PC-9 (cell line): ENCODE measurements at regions not wholly inside any gene's neighbourhood (a gene's known extent, or its start where the extent isn't known, plus 50 kb on each side); places are given as distances from the start of the nearest gene placed in this dataset.

Experiments
- BruUV-seq: library from RNA; stranded (reverse); fragments of 400-500 nt; replicated peaks from 2 replicates; lab custom pipeline; 2021; lab: Mats Ljungman, UMichigan
- CTCF ChIA-PET: fragments of 300-600 bp; sonication (Branson Sonifier 250); formaldehyde crosslinking; loops from one replicate; lab custom pipeline; 2022; ENCODE audit warnings: antibody characterized with exemption; lab: Charles Lee
- POLR2A ChIA-PET: fragments of 300-600 bp; sonication (Branson Sonifier 250); formaldehyde crosslinking; loops from one replicate; lab custom pipeline; 2022; ENCODE audit warnings: antibody characterized with exemption; ENCODE audit not compliant: unreplicated experiment; lab: Charles Lee
- DNase-seq, 2 experiments: peaks; one replicate each; pipeline versions ENCODE4 v3.0.0 to v3.0.0-alpha.2; 2015 to 2022; ENCODE audit warnings: mixed read lengths in 1 of 2
- H2AFZ ChIP-seq: fragments of 200-600 bp; sonication (generic); 2 replicates; pipeline ENCODE4 v1.8.1; 2017; ENCODE audit warnings: antibody characterized with exemption
- H3F3A ChIP-seq: fragments of 200-600 bp; sonication (generic); 2 replicates; pipeline ENCODE4 v1.8.1; 2017; ENCODE audit warnings: antibody characterized with exemption, mild to moderate bottlenecking, low read depth; ENCODE audit not compliant: insufficient read depth
- H3K27ac ChIP-seq: fragments of 200-600 bp; sonication (generic); 2 replicates; pipeline ENCODE4 v1.6.1; 2016; ENCODE audit warnings: mixed run types
- H3K27me3 ChIP-seq: fragments of 200-600 bp; sonication (generic); 2 replicates; pipeline ENCODE4 v1.6.1; 2016; ENCODE audit warnings: low read depth, mixed run types; ENCODE audit not compliant: insufficient read depth
- H3K36me3 ChIP-seq: fragments of 200-600 bp; sonication (generic); 2 replicates; pipeline ENCODE4 v1.6.1; 2016; ENCODE audit warnings: low read depth, mixed run types
- H3K4me1 ChIP-seq: fragments of 200-600 bp; sonication (generic); replicated peaks from 2 replicates; pipeline ENCODE4 v1.6.1; 2016; ENCODE audit warnings: mixed run types; ENCODE audit not compliant: insufficient read depth
- H3K4me2 ChIP-seq: fragments of 200-600 bp; sonication (generic); 2 replicates; pipeline ENCODE4 v1.6.1; 2017; ENCODE audit warnings: mixed run types
- H3K4me3 ChIP-seq: fragments of 200-600 bp; sonication (generic); 2 replicates; pipeline ENCODE4 v1.6.1; 2016; ENCODE audit warnings: mixed run types
- H3K79me2 ChIP-seq: fragments of 200-600 bp; sonication (generic); 2 replicates; pipeline ENCODE4 v1.6.1; 2017; ENCODE audit warnings: low read depth, mixed run types
- H3K9me2 ChIP-seq: fragments of 200-600 bp; sonication (generic); 2 replicates; pipeline ENCODE4 v1.8.1; 2017; ENCODE audit warnings: mild to moderate bottlenecking; ENCODE audit not compliant: insufficient read depth
- H3K9me3 ChIP-seq: fragments of 200-600 bp; sonication (generic); 2 replicates; pipeline ENCODE4 v1.8.1; 2016; ENCODE audit warnings: low read depth; ENCODE audit not compliant: insufficient read depth
- H4K20me1 ChIP-seq: fragments of 200-600 bp; sonication (generic); 2 replicates; pipeline ENCODE4 v1.8.1; 2017; ENCODE audit not compliant: insufficient read depth
- EZH2 ChIP-seq: fragments of 200-600 bp; sonication (generic); IDR thresholded peaks from 2 replicates; pipeline ENCODE4 v1.8.0; 2017; ENCODE audit warnings: antibody characterized with exemption, low read depth
- intact Hi-C: fragments of 100-400 bp; cut with micrococcal nuclease; formaldehyde crosslinking; loops from one replicate; pipeline ENCODE4 v1.10.0; 2022; ENCODE audit not compliant: unreplicated experiment
- TF ChIP-seq, protein P1 (sequence below): fragments of 200-600 bp; sonication (generic); conservative IDR thresholded peaks from 2 replicates; pipeline ENCODE4 v1.6.1; 2017; ENCODE audit warnings: mixed run types, antibody characterized with exemption, mild to moderate bottlenecking, moderate library complexity

- intact Hi-C loops = no loop called here
- no peak overlapping the region for H3K4me2 ChIP-seq
- CTCF ChIA-PET = no interaction called here
- no peaks in the 10 kb centered on the region for H4K20me1 ChIP-seq
- no TSS peak for BruUV-seq
- H3K79me2 ChIP-seq = no peaks in the 10 kb centered on the region
- 0 out of 2 replicates have a peak, but pooled peaks cover 3% of the 10 kb centered on the region for H3K9me3 ChIP-seq
- no peaks in the 10 kb centered on the region for H3K4me1 ChIP-seq
- TF ChIP-seq EZH2 = no peak
- TF ChIP-seq, protein P1, sequence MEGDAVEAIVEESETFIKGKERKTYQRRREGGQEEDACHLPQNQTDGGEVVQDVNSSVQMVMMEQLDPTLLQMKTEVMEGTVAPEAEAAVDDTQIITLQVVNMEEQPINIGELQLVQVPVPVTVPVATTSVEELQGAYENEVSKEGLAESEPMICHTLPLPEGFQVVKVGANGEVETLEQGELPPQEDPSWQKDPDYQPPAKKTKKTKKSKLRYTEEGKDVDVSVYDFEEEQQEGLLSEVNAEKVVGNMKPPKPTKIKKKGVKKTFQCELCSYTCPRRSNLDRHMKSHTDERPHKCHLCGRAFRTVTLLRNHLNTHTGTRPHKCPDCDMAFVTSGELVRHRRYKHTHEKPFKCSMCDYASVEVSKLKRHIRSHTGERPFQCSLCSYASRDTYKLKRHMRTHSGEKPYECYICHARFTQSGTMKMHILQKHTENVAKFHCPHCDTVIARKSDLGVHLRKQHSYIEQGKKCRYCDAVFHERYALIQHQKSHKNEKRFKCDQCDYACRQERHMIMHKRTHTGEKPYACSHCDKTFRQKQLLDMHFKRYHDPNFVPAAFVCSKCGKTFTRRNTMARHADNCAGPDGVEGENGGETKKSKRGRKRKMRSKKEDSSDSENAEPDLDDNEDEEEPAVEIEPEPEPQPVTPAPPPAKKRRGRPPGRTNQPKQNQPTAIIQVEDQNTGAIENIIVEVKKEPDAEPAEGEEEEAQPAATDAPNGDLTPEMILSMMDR = no peak
- no peaks in the 10 kb centered on the region for H3F3A ChIP-seq
- H3K27ac ChIP-seq = no peak overlapping the region
- DNase-seq = no peak
- peaks cover 13% of the 10 kb centered on the region; the same call in 1 of the 2 replicates for H3K27me3 ChIP-seq
- H3K9me2 ChIP-seq = no peaks in the 10 kb centered on the region
- no peak overlapping the region for H3K4me3 ChIP-seq
- POLR2A ChIA-PET = no interaction called here
- H3K36me3 ChIP-seq = no peaks in the 10 kb centered on the region
- H2AFZ ChIP-seq = no peak overlapping the region
These were observed 461.2 kb downstream of the NTRK2 start for GRCh38 chr9:85130764-85131163.

DNA sequence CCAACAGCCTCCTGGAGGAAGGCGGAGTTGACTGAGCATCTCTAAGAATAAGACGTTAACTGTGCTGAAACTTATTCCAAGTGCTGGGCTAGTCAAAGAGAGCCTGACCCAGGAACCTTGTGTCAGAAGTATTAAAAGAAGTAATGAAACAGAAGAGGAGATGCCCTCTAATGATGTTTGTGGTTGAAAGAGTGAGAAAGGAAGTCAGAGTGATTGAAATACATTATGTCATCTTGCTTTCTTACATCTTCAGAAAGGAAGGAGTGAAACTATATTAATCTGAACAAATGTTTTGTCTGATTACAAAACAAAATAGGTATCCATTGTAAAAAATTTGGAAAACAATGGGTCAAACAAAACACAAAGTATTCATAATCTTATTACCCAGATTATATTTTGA is 460.7 kb downstream of the NTRK2 start:
- Histone ChIP-seq H3K4me3 (no peak overlapping the region), H3K4me2 (no peak overlapping the region), H3F3A (no peaks in the 10 kb centered on the region), H3K9me2 (no peaks in the 10 kb centered on the region), H3K79me2 (no peaks in the 10 kb centered on the region), H3K27ac (no peak overlapping the region), H4K20me1 (no peaks in the 10 kb centered on the region), H3K27me3 (peaks cover 14% of the 10 kb centered on the region; the same call in 1 of the 2 replicates), H3K9me3 (0 out of 2 replicates have a peak, but pooled peaks cover 3% of the 10 kb centered on the region), H3K4me1 (no peaks in the 10 kb centered on the region), H3K36me3 (no peaks in the 10 kb centered on the region), H2AFZ (no peak overlapping the region)
- BruUV-seq = no TSS peak
- no peak for DNase-seq
- ChIA-PET POLR2A (no interaction called here), CTCF (no interaction called here)
- intact Hi-C loops = no loop called here
- TF ChIP-seq, protein P1 = no peak
- no peak for TF ChIP-seq EZH2

GRCh38 chr9:85129514-85129913 is 460.0 kb downstream of the NTRK2 start:
- Histone ChIP-seq H3K9me2 (no peaks in the 10 kb centered on the region), H2AFZ (no peak overlapping the region), H3F3A (no peaks in the 10 kb centered on the region), H3K4me1 (no peaks in the 10 kb centered on the region), H4K20me1 (no peaks in the 10 kb centered on the region), H3K9me3 (0 out of 2 replicates have a peak, but pooled peaks cover 3% of the 10 kb centered on the region), H3K27me3 (peaks cover 14% of the 10 kb centered on the region; the same call in 1 of the 2 replicates), H3K4me2 (no peak overlapping the region), H3K79me2 (no peaks in the 10 kb centered on the region), H3K27ac (no peak overlapping the region), H3K36me3 (no peaks in the 10 kb centered on the region), H3K4me3 (no peak overlapping the region)
- TF ChIP-seq, protein P1 = no peak
- no peak for TF ChIP-seq EZH2
- CTCF ChIA-PET = no interaction called here
- no TSS peak for BruUV-seq
- no peak for DNase-seq
- intact Hi-C loops = no loop called here
- POLR2A ChIA-PET = no interaction called here
